ENCODE measurements at regions not wholly inside any gene's neighbourhood (a gene's known extent, or its start where the extent isn't known, plus 50 kb on each side); places are given as distances from the start of the nearest gene placed in this dataset.

DNA sequence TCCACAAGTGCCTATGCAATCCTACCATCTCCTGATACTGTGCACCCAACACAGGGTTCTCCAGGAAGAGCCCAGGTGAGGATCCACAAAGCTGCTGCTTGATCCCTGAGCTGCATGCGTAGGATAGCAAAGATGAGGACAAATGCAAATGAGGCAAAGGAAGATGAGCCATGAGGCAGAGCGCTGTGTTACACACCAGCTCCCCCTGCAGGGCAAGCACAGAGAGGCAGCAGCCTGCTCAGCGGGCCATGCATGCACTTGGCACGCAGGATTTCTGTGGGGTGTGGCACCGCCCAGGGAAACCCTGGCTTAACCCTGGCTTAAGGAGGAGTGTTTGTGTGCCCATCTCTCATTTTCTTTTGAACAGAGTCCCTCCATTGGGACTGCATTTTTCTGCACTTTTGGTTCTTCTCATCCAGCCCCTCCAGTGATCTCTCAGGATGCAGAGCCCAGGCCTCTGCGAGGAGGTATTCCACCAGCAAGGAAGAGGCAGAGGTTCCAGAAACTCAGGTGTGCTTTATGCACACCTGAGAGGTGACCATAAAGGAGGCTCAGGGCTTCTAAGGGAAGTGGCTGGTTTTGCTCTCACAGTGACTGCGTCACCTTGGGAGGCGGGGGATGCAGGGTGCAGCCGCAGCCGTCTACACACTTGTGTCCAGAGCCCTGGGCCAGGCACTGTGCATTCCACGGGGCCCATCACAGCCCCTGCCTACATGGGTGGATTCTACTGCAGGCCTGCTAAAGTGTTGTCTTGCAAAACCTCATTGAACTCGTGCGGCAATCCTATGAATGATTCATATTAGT lies 973.3 kb upstream of the TMEM132C start:
- DNase-seq = peak; percentile 84
- in situ Hi-C loops (cut with HindIII; ENCODE audit: low pct_ligation_motif_present, low pct_unique_long_range_greater_than_20kb, low sequenced_read_pairs) = loop anchor here (25.0 kb wide), 1 partner anchor 181 kb away; no protein-coding TSS in a partner anchor

DNA sequence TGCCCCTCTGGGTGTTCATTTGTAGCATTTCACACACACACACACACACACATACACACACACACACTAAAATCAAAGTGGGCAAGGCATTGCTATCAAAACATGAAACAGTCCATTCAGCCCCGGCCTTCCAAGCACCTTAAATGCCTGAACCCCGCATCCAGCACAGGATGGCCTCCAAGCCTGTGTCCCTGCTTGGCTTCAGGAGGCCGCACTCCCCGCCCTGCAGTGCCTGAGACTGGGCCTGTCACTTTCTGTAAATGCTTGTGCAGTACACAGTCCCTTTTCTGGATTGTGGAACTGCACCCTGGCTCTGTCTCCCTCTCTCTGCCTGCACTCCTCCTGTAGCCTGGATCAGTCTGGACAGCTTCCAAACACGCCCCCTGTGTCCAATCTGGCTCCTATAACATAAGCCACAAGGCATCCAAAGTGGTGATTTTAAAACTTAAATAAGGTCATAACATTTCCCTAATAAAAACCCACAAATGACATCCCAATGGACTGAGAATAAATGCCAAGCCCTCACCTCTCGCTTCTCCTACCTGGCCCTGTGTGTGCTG lies 972.2 kb upstream of the TMEM132C start:
- in situ Hi-C loops (cut with HindIII; ENCODE audit: low pct_ligation_motif_present, low pct_unique_long_range_greater_than_20kb, low sequenced_read_pairs) = loop anchor here (25.0 kb wide), 1 partner anchor 182 kb away; no protein-coding TSS in a partner anchor
- no peak for DNase-seq

DNA sequence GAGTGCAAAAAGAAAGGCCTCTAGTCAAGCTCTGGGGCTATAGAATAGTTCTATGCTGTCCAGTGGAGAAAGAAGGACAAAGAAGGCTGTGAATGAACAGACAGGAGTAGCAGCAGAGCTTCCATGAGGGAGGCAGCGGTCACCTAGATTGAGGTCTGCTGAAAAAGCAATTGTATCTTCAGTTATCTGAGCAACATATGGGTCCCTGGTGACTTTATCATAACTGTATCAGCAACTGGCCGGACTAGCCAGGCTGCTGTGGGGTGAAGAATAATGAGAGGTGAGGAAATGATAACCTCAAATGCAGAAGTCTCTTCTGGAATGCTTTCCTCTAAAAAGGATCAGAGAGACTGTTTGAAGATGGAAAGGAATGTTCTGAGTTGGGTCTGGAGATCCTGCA lies 971.3 kb upstream of the TMEM132C start:
- DNase-seq = no peak
- in situ Hi-C loops (cut with HindIII; ENCODE audit: low pct_ligation_motif_present, low pct_unique_long_range_greater_than_20kb, low sequenced_read_pairs) = loop anchor here (25.0 kb wide), 1 partner anchor 183 kb away; no protein-coding TSS in a partner anchor

DNA sequence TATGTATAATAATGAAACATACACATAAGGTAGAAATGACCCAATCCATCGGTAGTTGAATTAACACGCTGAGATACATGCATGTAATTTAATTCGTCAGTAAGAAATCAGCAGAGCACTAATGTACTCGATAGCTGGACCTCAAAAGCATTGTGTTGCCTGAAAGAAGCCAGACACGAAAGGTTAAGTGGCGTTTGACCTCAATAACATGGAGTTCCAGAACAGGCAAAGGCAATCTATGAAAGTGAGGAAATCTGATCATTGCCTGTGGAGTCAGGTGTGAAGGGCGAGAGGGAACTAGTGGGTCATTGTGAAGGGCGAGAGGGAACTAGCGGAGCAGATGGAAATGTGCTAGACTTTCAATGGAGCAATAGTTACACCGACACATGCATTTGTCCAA lies 970.4 kb upstream of the TMEM132C start:
- in situ Hi-C loops (cut with HindIII; ENCODE audit: low pct_ligation_motif_present, low pct_unique_long_range_greater_than_20kb, low sequenced_read_pairs) = loop anchor here (25.0 kb wide), 1 partner anchor 184 kb away; no protein-coding TSS in a partner anchor
- no peak for DNase-seq

DNA sequence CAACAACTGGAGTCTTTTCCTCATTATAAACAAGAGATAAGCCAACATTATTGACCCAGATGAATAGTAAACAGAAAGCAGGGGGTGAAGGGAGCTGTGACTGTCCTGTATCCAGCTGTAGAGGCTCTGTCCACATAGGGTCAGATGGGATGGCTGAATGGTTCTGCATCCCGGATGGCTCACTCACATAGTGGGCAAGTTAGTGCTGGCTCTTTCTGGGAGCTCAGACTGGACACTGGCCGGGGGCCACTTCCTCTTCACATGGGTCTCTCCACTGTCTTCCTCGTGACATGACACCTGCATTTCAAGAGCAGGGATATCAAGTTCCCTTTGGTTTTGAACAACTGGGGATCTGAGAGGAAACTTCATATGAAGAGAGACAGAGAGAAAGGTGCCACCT lies 969.6 kb upstream of the TMEM132C start:
- in situ Hi-C loops (cut with HindIII; ENCODE audit: low pct_ligation_motif_present, low pct_unique_long_range_greater_than_20kb, low sequenced_read_pairs) = loop anchor here (25.0 kb wide), 1 partner anchor 185 kb away; no protein-coding TSS in a partner anchor
- DNase-seq = no peak

DNA sequence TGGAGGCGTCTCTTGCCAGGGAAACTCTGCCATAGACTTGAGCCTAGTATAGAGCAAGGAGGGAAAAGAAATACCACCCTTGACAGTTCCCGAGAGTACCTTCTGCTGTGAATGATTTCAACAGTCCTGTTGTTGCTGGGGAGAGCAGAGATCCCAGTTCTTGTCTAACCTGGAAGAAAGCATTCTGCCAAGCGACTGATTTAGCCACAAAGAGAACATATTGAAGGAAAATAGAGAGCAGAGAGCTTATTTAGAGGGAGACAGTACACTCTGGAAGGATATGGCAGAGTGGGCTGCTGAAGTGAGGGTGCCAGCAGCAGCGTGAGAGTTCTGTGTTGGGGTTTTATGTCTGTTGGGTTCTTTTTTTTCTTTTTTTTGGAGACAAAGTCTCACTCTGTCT lies 966.9 kb upstream of the TMEM132C start:
- no peak for DNase-seq
- in situ Hi-C loops (cut with HindIII; ENCODE audit: low pct_ligation_motif_present, low pct_unique_long_range_greater_than_20kb, low sequenced_read_pairs) = no loop called here

DNA sequence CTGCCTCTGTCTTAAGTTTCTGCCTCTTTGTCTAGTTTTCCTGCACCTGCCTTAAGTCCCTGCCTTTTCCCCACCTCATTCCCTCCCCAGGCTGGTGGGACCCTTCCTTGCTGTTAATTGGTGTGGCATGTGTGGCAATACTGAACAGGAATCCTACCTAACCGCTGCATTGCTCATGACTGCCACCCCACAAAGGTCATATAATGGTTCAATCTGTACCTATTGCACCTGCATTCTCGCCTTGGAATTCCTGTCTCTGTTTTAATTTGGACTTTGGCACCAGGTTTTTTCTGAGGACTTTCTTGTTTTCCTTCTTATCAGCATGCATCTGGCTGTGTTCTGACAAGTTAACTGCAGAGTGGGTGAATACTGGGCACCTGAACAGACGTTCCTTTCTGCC lies 966.2 kb upstream of the TMEM132C start:
- DNase-seq = no peak
- in situ Hi-C loops (cut with HindIII; ENCODE audit: low pct_ligation_motif_present, low pct_unique_long_range_greater_than_20kb, low sequenced_read_pairs) = no loop called here

DNA sequence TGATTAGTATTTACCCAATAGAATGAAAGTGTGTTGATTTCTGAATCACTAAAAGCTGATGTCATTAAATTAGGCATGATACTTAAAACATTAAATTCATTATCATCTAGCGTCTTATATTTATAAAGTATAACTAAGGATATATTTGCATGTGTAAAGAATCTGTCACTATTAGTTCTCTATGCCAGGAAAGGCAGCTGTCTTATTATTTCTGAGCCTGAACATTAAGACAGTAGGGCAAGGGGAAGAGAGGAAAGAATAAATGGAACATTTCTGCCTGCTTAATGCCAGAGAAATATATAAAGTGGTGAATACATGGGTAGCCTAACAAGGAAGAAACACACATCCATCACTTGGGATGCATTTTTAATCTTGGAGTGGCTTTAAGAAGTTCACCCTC lies 965.1 kb upstream of the TMEM132C start:
- DNase-seq = no peak
- in situ Hi-C loops (cut with HindIII; ENCODE audit: low pct_ligation_motif_present, low pct_unique_long_range_greater_than_20kb, low sequenced_read_pairs) = no loop called here

DNA sequence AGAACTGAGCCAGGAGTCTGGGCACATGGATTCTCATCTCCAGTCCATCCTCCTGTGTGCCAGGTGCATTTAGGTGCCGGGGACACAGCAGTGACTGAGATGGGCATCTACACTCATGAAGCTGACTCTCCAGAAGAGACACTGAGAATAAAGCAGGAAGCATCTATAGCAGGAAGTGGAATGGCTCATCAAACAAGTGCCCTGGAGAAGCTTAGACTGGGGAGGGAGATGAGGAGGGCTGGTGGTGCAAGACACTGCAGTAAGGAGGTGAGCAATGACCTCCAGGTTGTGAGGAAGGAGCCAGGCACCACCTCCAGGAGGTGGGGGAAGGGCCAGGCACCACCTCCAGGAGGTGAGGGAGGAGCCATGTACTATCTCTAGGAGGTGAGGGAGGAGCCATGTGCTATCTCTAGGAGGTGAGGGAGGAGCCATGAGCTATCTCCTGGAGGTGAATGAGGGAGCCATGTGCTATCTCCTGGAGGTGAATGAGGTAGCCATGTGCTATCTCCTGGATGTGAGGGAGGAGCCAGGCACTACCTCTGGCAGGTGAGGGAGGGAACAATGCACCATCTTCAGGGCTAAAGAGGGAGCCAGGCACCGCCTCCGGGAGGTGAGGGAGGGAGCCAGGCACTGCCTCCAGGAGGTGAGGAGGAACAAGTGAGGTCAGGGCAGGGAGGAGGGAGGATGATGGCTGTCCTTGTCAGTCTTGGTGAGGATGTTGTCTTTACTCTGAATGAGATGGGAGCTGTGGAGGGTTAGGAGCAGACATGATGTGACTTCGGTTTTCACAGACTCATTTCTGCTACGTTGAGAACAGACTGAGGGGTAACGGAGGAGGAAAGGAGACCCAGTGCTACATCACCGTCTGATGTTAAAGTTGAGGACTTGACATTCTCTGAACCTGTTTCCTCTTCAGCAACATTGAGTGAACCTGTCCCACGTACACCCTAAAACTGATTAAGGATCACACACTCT lies 961.9 kb upstream of the TMEM132C start:
- no peak for DNase-seq
- in situ Hi-C loops (cut with HindIII; ENCODE audit: low pct_ligation_motif_present, low pct_unique_long_range_greater_than_20kb, low sequenced_read_pairs) = no loop called here

DNA sequence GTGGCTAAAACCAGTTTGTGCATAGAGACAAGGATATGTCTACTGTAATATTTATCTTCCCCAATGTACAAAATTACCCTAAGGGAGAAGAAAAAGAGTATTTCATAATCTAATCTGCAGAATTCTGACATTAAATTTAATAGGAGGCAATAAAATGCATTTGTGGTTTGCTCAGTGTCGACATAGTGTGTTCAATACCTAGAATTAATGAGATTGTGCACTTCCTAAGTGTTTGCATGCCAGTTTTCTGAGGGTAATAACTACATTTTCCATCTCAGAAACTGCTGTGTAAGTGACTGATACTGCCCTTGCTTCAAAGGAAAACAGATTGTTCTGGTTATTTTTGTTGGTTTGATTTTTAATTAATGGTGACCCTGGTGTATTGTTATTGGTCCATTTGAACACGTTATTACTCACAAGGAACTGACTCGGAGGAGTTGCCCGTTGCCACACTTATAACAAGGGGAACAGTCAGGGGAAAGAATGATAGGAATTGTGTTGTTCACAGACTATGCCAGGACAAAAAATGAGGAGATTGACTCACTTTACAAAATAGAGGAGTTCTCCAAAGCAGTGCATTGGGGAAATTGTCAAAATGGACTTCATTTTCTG lies 960.3 kb upstream of the TMEM132C start:
- in situ Hi-C loops (cut with HindIII; ENCODE audit: low pct_ligation_motif_present, low pct_unique_long_range_greater_than_20kb, low sequenced_read_pairs) = no loop called here
- DNase-seq = no peak

DNA sequence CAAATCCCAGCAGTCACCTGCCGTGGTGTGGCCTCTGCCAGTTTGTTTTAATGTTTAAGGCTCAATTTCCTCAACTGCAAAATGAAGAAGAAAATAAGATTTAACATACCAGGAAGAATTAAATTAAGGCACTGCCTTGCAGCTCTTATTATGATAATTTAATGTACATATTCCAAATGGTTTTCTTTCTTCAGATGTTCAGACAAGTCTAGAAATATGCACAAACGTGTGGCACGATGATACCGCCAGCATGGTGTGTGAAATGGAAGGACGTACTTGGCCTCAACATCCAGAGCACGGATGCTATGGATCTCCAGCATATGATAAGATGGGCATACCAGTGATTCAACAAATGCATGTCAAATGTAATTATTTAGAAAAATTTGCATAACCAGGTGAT lies 959.4 kb upstream of the TMEM132C start:
- in situ Hi-C loops (cut with HindIII; ENCODE audit: low pct_ligation_motif_present, low pct_unique_long_range_greater_than_20kb, low sequenced_read_pairs) = no loop called here
- DNase-seq = no peak

DNA sequence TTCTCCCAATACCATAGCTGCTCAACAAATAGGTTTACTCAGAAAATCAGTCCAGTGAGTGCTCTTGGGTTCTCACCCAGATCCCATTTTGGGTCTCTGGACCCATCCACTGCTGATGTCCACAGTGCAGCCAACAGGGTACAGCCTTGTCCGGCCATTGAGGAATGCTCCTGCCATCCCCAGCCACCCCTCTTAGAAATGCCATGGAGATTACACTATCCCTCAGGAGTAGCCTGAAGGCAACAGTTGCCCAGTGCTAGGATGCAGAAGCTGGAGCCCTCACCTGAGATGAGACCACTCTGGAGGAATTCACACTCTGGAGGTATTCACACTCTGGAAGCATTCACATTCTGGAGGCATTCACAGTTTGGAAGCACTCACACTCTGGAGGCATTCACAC lies 958.8 kb upstream of the TMEM132C start:
- in situ Hi-C loops (cut with HindIII; ENCODE audit: low pct_ligation_motif_present, low pct_unique_long_range_greater_than_20kb, low sequenced_read_pairs) = no loop called here
- DNase-seq = no peak

DNA sequence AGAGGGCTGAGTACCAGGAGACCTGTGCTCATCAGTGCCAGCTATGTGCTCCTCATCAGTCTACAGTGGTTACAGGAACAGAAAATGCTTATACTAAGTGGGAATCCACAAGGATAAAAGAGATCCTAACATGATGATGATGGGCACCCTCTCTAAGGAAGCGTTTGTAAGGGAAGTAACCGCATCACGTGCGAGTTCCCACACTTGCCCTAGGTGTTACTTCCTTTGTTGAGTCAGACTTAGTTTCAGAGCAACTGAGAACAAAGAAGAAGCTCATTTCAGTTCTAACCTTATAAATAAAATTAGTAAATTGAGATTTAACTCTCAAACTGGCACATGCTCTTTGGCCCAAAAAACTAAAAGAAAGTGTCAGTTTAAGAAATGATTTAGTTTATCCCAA lies 956.4 kb upstream of the TMEM132C start:
- no peak for DNase-seq
- in situ Hi-C loops (cut with HindIII; ENCODE audit: low pct_ligation_motif_present, low pct_unique_long_range_greater_than_20kb, low sequenced_read_pairs) = no loop called here

DNA sequence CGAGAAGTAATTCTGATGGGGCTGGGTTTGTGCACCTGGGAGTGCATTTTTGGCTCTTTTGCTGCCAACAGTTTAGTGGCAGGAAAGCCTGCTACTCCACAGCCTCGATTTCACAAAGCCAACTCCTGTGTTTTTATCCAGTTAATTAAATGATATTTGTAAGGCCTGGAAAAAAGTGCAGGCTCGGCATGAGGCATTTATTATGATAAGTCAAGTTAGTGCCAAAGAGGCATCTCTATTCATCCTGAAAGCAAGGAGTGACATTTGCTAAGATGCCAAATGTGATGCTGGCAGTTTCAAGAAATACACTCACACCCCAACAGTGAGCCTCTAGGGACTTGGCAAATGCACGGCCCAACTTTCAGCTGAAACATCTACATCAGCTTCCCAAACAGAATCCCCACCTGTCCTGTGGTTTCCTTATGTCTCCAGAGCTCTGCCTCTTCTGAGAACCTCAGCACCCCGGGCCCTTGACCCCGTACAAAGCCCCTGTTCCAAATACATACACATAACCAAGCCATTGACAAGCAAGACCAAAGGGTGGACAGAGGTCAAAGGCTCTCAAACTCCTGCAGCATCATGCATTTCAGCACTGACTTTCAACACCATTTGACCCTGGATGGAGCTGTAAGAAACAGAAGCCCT lies 955.1 kb upstream of the TMEM132C start:
- in situ Hi-C loops (cut with HindIII; ENCODE audit: low pct_ligation_motif_present, low pct_unique_long_range_greater_than_20kb, low sequenced_read_pairs) = no loop called here
- no peak for DNase-seq

DNA sequence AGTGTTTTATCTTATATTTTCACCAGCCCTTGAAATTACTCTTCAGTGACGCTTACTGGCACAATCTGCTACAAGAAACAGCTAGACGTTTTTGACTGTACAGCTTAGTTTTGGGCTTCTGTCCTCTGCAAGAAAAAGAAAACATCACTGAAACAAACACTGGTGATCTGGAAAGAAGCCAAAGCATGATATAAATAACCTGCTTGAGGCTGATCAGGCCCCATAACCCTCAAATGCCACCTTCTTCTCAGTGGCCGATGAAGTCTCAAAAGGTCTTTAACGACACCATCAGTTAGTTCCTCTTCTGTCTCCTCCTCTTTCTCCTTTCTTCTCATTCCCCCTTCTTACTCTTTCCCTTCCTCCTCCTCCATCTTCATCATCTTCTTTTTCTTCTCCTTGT lies 942.3 kb upstream of the TMEM132C start:
- no peak for DNase-seq
- in situ Hi-C loops (cut with HindIII; ENCODE audit: low pct_ligation_motif_present, low pct_unique_long_range_greater_than_20kb, low sequenced_read_pairs) = no loop called here

DNA sequence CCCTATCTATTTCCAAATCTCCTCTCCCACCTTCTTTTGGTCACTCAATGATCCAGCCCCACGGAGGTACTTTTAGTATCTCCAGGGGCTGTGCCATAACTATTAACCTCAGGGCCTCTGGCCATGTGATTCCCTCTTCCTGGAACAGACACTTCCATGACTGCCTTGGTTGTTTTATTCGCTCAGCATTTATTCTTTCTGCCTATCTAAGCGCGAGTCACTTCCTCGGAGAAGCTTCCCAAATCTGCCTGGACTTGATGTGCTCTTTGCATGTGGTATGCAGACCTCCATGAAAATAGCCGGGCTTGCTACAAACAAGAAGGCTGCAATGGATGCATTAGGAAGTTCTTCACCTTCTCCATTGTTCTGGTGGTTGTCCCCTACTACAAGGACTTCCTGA lies 939.0 kb upstream of the TMEM132C start:
- no peak for DNase-seq
- in situ Hi-C loops (cut with HindIII; ENCODE audit: low pct_ligation_motif_present, low pct_unique_long_range_greater_than_20kb, low sequenced_read_pairs) = no loop called here

DNA sequence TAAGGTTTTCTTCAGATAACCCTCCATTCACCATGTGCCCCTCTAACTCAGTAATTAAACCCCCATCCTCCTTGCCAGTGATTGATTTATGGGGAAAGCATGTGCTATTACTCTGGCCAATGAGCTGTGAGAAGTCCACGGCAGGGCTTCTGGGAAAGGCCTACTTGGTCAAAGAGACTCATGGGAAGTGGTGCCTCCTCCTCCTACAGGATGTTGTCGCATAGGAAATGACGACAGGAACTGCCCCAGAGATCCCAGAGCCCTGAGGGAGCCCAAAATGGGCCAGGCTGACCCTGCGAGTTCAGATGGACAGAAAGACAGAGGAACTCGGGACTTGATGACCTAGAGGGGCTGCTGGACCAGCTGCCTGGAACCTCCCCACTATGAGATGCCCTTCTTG lies 938.1 kb upstream of the TMEM132C start:
- DNase-seq = no peak
- in situ Hi-C loops (cut with HindIII; ENCODE audit: low pct_ligation_motif_present, low pct_unique_long_range_greater_than_20kb, low sequenced_read_pairs) = no loop called here

DNA sequence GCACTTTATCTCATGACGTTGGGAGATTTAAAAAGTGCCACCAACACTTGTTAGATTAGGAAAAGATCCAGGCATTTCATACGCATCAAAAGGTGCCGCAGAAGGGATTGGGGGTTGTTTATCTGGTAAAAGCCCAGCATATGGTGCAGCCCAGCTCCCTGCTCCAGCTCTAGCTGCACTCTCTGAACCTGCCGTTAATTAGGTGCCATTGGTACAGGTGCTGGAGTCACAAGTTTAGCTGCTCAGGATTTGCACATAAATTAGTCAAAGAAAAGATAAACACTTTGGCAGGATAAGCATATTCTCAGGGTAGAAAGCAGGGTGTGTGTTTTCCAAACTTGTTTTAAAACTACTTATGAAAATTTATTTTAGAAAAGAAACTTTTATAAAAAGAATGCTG lies 932.6 kb upstream of the TMEM132C start:
- no peak for DNase-seq
- in situ Hi-C loops (cut with HindIII; ENCODE audit: low pct_ligation_motif_present, low pct_unique_long_range_greater_than_20kb, low sequenced_read_pairs) = no loop called here

All from ACHN (cell line).